ENCODE measurements at regions not wholly inside any gene's neighbourhood (a gene's known extent, or its start where the extent isn't known, plus 50 kb on each side); places are given as distances from the start of the nearest gene placed in this dataset.

DNA sequence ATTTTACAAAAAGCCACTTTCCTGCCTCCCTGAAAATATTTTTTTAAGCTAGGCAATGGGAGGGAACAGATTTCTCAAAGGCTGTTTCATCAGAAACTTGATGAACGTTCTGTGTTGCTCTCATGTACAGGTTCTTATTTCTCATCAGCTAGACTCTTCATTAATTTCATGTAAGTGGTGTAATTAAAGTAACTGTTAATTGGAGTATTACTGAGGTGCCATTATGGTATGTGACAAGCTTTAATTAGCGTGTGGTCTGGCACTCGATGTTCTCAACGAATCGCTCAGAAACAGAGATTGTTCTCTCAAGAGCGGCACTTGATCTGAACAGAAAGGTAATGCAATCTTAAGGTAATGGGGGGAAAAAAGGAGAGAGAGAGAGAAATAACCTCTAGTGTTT lies 81.9 kb upstream of the MYCN start:
- Mint-ChIP-seq H3K27me3 (ENCODE audit: low read depth) (no peaks in the 10 kb centered on the region; the same call in 1 of the 2 replicates), H3K4me3 (no peak overlapping the region), H3K4me1 (peaks cover 6% of the 10 kb centered on the region), H3K36me3 (no peaks in the 10 kb centered on the region), H3K9me3 (peaks cover 5% of the 10 kb centered on the region), H3K27ac (no peak overlapping the region)
- DNase-seq (ENCODE audit: low spot score): no peak
- CTCF ChIA-PET: no interaction called here
- no peak for ATAC-seq
- no peak for TF ChIP-seq JAZF1 (CRISPR knock-in tag; IDR thresholded peaks at IDR 0.05)
- TF ChIP-seq, protein P1, sequence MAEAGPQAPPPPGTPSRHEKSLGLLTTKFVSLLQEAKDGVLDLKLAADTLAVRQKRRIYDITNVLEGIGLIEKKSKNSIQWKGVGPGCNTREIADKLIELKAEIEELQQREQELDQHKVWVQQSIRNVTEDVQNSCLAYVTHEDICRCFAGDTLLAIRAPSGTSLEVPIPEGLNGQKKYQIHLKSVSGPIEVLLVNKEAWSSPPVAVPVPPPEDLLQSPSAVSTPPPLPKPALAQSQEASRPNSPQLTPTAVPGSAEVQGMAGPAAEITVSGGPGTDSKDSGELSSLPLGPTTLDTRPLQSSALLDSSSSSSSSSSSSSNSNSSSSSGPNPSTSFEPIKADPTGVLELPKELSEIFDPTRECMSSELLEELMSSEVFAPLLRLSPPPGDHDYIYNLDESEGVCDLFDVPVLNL (CRISPR knock-in tag; IDR thresholded peaks at IDR 0.05; ENCODE audit: borderline replicate concordance, low read depth): no peak
- TF ChIP-seq ETV6 (CRISPR knock-in tag; IDR thresholded peaks at IDR 0.05): no peak
- no peak for TF ChIP-seq ZNF317 (CRISPR knock-in tag; IDR thresholded peaks at IDR 0.05; ENCODE audit: borderline replicate concordance, low read depth)
- TF ChIP-seq, protein P2, sequence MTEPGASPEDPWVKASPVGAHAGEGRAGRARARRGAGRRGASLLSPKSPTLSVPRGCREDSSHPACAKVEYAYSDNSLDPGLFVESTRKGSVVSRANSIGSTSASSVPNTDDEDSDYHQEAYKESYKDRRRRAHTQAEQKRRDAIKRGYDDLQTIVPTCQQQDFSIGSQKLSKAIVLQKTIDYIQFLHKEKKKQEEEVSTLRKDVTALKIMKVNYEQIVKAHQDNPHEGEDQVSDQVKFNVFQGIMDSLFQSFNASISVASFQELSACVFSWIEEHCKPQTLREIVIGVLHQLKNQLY (CRISPR knock-in tag; IDR thresholded peaks at IDR 0.05): no peak
- no peak for TF ChIP-seq GTF2I (CRISPR knock-in tag; conservative IDR thresholded peaks at IDR 0.05)
- TF ChIP-seq, protein P3, sequence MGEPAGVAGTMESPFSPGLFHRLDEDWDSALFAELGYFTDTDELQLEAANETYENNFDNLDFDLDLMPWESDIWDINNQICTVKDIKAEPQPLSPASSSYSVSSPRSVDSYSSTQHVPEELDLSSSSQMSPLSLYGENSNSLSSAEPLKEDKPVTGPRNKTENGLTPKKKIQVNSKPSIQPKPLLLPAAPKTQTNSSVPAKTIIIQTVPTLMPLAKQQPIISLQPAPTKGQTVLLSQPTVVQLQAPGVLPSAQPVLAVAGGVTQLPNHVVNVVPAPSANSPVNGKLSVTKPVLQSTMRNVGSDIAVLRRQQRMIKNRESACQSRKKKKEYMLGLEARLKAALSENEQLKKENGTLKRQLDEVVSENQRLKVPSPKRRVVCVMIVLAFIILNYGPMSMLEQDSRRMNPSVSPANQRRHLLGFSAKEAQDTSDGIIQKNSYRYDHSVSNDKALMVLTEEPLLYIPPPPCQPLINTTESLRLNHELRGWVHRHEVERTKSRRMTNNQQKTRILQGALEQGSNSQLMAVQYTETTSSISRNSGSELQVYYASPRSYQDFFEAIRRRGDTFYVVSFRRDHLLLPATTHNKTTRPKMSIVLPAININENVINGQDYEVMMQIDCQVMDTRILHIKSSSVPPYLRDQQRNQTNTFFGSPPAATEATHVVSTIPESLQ (CRISPR knock-in tag; IDR thresholded peaks at IDR 0.05): no peak
- TF ChIP-seq, protein P4, sequence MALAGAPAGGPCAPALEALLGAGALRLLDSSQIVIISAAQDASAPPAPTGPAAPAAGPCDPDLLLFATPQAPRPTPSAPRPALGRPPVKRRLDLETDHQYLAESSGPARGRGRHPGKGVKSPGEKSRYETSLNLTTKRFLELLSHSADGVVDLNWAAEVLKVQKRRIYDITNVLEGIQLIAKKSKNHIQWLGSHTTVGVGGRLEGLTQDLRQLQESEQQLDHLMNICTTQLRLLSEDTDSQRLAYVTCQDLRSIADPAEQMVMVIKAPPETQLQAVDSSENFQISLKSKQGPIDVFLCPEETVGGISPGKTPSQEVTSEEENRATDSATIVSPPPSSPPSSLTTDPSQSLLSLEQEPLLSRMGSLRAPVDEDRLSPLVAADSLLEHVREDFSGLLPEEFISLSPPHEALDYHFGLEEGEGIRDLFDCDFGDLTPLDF (CRISPR knock-in tag; IDR thresholded peaks at IDR 0.05): no peak
- TF ChIP-seq, protein P5, sequence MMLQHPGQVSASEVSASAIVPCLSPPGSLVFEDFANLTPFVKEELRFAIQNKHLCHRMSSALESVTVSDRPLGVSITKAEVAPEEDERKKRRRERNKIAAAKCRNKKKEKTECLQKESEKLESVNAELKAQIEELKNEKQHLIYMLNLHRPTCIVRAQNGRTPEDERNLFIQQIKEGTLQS (CRISPR knock-in tag; conservative IDR thresholded peaks at IDR 0.05): no peak
- TF ChIP-seq, protein P6, sequence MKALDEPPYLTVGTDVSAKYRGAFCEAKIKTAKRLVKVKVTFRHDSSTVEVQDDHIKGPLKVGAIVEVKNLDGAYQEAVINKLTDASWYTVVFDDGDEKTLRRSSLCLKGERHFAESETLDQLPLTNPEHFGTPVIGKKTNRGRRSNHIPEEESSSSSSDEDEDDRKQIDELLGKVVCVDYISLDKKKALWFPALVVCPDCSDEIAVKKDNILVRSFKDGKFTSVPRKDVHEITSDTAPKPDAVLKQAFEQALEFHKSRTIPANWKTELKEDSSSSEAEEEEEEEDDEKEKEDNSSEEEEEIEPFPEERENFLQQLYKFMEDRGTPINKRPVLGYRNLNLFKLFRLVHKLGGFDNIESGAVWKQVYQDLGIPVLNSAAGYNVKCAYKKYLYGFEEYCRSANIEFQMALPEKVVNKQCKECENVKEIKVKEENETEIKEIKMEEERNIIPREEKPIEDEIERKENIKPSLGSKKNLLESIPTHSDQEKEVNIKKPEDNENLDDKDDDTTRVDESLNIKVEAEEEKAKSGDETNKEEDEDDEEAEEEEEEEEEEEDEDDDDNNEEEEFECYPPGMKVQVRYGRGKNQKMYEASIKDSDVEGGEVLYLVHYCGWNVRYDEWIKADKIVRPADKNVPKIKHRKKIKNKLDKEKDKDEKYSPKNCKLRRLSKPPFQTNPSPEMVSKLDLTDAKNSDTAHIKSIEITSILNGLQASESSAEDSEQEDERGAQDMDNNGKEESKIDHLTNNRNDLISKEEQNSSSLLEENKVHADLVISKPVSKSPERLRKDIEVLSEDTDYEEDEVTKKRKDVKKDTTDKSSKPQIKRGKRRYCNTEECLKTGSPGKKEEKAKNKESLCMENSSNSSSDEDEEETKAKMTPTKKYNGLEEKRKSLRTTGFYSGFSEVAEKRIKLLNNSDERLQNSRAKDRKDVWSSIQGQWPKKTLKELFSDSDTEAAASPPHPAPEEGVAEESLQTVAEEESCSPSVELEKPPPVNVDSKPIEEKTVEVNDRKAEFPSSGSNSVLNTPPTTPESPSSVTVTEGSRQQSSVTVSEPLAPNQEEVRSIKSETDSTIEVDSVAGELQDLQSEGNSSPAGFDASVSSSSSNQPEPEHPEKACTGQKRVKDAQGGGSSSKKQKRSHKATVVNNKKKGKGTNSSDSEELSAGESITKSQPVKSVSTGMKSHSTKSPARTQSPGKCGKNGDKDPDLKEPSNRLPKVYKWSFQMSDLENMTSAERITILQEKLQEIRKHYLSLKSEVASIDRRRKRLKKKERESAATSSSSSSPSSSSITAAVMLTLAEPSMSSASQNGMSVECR (CRISPR knock-in tag; IDR thresholded peaks at IDR 0.05; ENCODE audit: borderline replicate concordance): no peak
- TF ChIP-seq, protein P7, sequence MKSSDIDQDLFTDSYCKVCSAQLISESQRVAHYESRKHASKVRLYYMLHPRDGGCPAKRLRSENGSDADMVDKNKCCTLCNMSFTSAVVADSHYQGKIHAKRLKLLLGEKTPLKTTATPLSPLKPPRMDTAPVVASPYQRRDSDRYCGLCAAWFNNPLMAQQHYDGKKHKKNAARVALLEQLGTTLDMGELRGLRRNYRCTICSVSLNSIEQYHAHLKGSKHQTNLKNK (CRISPR knock-in tag; IDR thresholded peaks at IDR 0.05): no peak
- TF ChIP-seq, protein P8, sequence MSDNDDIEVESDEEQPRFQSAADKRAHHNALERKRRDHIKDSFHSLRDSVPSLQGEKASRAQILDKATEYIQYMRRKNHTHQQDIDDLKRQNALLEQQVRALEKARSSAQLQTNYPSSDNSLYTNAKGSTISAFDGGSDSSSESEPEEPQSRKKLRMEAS (CRISPR knock-in tag; IDR thresholded peaks at IDR 0.05): no peak
- TF ChIP-seq, protein P9, sequence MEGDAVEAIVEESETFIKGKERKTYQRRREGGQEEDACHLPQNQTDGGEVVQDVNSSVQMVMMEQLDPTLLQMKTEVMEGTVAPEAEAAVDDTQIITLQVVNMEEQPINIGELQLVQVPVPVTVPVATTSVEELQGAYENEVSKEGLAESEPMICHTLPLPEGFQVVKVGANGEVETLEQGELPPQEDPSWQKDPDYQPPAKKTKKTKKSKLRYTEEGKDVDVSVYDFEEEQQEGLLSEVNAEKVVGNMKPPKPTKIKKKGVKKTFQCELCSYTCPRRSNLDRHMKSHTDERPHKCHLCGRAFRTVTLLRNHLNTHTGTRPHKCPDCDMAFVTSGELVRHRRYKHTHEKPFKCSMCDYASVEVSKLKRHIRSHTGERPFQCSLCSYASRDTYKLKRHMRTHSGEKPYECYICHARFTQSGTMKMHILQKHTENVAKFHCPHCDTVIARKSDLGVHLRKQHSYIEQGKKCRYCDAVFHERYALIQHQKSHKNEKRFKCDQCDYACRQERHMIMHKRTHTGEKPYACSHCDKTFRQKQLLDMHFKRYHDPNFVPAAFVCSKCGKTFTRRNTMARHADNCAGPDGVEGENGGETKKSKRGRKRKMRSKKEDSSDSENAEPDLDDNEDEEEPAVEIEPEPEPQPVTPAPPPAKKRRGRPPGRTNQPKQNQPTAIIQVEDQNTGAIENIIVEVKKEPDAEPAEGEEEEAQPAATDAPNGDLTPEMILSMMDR (IDR thresholded peaks at IDR 0.05): no peak
- TF ChIP-seq, protein P10, sequence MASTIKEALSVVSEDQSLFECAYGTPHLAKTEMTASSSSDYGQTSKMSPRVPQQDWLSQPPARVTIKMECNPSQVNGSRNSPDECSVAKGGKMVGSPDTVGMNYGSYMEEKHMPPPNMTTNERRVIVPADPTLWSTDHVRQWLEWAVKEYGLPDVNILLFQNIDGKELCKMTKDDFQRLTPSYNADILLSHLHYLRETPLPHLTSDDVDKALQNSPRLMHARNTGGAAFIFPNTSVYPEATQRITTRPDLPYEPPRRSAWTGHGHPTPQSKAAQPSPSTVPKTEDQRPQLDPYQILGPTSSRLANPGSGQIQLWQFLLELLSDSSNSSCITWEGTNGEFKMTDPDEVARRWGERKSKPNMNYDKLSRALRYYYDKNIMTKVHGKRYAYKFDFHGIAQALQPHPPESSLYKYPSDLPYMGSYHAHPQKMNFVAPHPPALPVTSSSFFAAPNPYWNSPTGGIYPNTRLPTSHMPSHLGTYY (CRISPR knock-in tag; IDR thresholded peaks at IDR 0.05): no peak
- TF ChIP-seq, protein P11, sequence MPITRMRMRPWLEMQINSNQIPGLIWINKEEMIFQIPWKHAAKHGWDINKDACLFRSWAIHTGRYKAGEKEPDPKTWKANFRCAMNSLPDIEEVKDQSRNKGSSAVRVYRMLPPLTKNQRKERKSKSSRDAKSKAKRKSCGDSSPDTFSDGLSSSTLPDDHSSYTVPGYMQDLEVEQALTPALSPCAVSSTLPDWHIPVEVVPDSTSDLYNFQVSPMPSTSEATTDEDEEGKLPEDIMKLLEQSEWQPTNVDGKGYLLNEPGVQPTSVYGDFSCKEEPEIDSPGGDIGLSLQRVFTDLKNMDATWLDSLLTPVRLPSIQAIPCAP (CRISPR knock-in tag; IDR thresholded peaks at IDR 0.05): no peak
- TF ChIP-seq NFATC4 (CRISPR knock-in tag; IDR thresholded peaks at IDR 0.05): no peak
- TF ChIP-seq TEAD4 (CRISPR knock-in tag; IDR thresholded peaks at IDR 0.05): no peak
- TF ChIP-seq, protein P12, sequence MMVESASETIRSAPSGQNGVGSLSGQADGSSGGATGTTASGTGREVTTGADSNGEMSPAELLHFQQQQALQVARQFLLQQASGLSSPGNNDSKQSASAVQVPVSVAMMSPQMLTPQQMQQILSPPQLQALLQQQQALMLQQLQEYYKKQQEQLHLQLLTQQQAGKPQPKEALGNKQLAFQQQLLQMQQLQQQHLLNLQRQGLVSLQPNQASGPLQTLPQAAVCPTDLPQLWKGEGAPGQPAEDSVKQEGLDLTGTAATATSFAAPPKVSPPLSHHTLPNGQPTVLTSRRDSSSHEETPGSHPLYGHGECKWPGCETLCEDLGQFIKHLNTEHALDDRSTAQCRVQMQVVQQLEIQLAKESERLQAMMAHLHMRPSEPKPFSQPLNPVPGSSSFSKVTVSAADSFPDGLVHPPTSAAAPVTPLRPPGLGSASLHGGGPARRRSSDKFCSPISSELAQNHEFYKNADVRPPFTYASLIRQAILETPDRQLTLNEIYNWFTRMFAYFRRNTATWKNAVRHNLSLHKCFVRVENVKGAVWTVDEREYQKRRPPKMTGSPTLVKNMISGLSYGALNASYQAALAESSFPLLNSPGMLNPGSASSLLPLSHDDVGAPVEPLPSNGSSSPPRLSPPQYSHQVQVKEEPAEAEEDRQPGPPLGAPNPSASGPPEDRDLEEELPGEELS (CRISPR knock-in tag; IDR thresholded peaks at IDR 0.05): no peak
- TF ChIP-seq GABPB1 (CRISPR knock-in tag; IDR thresholded peaks at IDR 0.05): no peak
- POLR2A ChIA-PET: no interaction called here
